GM12873 (cell line): ENCODE measurements at regions not wholly inside any gene's neighbourhood (a gene's known extent, or its start where the extent isn't known, plus 50 kb on each side); places are given as distances from the start of the nearest gene placed in this dataset.

Experiments used
- CTCF ChIP-seq: IDR thresholded peaks from 2 replicates; pipeline ENCODE4 v1.5.1; 2012; ENCODE audit warnings: low read depth, mild to moderate bottlenecking, moderate library complexity, low read length, control low read depth; ENCODE audit not compliant: insufficient read depth; ENCODE audit errors: missing control alignments

DNA sequence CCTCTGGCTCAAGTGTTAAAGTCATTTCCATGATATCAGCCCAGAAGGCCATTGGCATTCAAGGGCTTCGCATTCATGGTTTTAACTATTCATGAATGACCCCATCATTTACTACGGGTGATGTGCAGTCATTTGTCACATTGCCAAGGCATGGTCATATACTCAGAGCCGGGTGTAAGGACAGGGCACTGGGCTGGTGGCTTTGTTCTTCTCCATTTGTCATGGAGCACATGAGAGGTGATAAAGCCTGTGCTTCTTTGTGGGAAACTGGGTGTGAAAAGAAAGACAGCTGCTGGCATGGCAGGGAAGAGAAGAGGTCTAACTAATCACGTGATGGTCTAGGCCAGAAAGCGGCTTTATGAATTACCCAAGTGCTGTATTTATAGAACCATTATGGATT, 132.2 kb upstream of the PLXNA4 start:
- no peak for TF ChIP-seq CTCF

DNA sequence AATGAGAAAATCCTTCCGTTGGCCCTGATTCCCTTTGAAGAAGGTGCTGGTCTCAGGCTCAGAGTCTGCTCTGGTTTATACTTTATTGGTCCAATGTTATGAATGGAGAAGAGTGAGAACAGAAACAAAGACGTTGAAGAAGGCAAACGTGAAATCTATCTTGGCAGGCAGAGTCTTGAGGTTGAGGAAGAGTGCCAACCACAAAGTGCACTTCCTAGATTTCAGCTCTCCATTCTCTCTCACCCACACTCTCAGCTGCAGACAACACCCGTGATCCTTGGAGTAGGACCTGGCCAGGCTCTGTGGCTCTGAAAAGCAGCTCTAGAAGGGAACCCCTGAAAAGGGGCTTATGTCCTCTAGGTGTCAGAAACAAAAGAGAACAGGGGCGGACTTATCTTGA, 128.9 kb upstream of the PLXNA4 start:
- TF ChIP-seq CTCF: no peak

GRCh38 chr7:132703742-132704141, 127.5 kb upstream of the PLXNA4 start:
- TF ChIP-seq CTCF: no peak

DNA sequence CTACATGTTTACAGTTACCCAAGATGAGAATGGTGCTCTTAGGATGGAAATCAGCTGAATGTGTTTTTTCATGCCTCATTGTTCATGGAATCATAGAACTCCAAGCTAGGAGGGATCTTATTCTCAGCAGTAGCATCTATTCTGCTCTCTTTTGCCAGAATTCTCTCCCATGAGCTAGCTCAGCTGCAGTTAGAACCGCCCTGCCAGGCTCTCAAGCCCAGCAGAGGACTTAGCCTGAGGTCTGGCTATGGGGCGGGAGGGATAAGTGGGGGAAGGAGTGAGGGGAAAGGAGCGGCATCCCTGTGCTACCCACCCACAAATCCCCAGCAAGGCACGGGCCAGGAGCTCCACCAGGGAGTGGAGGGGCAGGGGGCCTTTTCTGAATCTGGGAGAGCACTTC, 120.7 kb upstream of the PLXNA4 start:
- TF ChIP-seq CTCF: no peak

DNA sequence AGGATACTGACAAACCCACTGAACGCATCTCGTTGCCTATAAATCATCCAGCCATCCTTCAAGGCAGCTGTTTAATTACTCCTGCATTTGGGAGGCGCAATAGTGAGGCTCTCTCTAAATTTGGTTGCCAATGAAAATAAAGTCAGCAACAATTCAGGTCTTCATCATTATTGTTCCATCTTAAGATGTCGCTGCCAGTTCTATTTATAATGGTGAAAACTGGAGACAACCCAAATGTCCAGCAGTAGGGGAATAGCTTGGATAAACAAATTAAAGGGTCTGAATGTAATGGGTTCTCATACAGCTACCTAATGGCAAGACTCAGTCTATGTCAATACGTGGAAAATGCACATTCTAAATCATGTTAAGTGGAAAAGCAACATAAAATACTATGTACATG, 120.1 kb upstream of the PLXNA4 start:
- no peak for TF ChIP-seq CTCF

- TF ChIP-seq CTCF: no peak
Measured at GRCh38 chr7:132691201-132691600, 114.9 kb upstream of the PLXNA4 start.

GRCh38 chr7:132690174-132690573, 113.9 kb upstream of the PLXNA4 start:
- TF ChIP-seq CTCF: no peak

DNA sequence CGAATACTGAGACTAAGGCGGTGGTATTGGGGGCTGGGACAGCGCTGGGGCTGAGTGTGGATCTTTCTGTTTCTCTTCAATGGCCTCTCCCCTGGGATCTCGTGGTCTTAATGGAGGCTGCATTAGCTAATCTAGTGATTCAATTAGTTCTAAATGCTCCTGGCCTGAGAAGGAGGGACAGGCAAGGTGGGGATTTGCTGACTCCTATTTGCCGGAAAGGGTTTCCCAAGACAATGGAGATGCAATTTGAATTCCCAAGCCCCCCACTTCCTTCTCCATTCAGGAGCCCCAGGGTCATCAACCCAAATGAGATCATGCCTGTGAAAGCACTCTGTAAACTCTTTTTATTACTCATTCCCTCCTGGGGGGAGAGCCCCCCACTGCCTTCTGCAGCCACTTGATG, 111.7 kb upstream of the PLXNA4 start:
- TF ChIP-seq CTCF: no peak
